WTC11 (cell line): ENCODE measurements at regions not wholly inside any gene's neighbourhood (a gene's known extent, or its start where the extent isn't known, plus 50 kb on each side); places are given as distances from the start of the nearest gene placed in this dataset.

ENCODE experiments used
- ATAC-seq: fragments of 200-7000 bp; cut with Tn5 transposase; 2 replicates; pipeline ENCODE4 v1.10.0; 2021; ENCODE audit warnings: mild to moderate bottlenecking, moderate library complexity
- CTCF ChIA-PET: fragments of 300-600 bp; sonication (Branson Sonifier 250); formaldehyde crosslinking; loops from one replicate; lab custom pipeline; 2021; ENCODE audit warnings: antibody characterized with exemption; lab: Charles Lee
- POLR2A ChIA-PET: fragments of 350-600 bp; sonication (Branson Sonifier 250); formaldehyde crosslinking; loops from one replicate; lab custom pipeline; 2021; ENCODE audit warnings: antibody characterized with exemption; lab: Charles Lee
- DNase-seq: peaks from one replicate; pipeline ENCODE4 v3.0.0; 2021; ENCODE audit warnings: low spot score
- H3K27ac Mint-ChIP-seq: 2 replicates; pipeline ENCODE4 v1.8.0; 2021; ENCODE audit warnings: mixed read lengths
- H3K27me3 Mint-ChIP-seq: 2 replicates; pipeline ENCODE4 v1.8.0; 2021; ENCODE audit warnings: low read depth, mild to moderate bottlenecking, moderate library complexity, mixed read lengths
- H3K36me3 Mint-ChIP-seq: 2 replicates; pipeline ENCODE4 v1.8.0; 2021; ENCODE audit warnings: mixed read lengths
- H3K4me1 Mint-ChIP-seq: 2 replicates; pipeline ENCODE4 v1.8.0; 2022; ENCODE audit warnings: mixed read lengths
- H3K4me3 Mint-ChIP-seq: 2 replicates; pipeline ENCODE4 v1.8.0; 2021; ENCODE audit warnings: mild to moderate bottlenecking, moderate library complexity, mixed read lengths
- H3K9me3 Mint-ChIP-seq: 2 replicates; pipeline ENCODE4 v1.8.0; 2021; ENCODE audit warnings: mixed read lengths
- ARID4B ChIP-seq: sonication (generic); formaldehyde crosslinking; IDR thresholded peaks from 2 replicates; pipeline ENCODE4 v1.8.0; 2023; ENCODE audit warnings: missing genetic modification reagents, mild to moderate bottlenecking, borderline replicate concordance
- ATF3 ChIP-seq: sonication (generic); formaldehyde crosslinking; conservative IDR thresholded peaks from 2 replicates; pipeline ENCODE4 v1.8.1; 2022; ENCODE audit warnings: mild to moderate bottlenecking, missing genetic modification reagents
- CREM ChIP-seq: sonication (generic); formaldehyde crosslinking; IDR thresholded peaks from 2 replicates; pipeline ENCODE4 v1.8.1; 2022; ENCODE audit warnings: mild to moderate bottlenecking, missing genetic modification reagents, moderate library complexity
- E2F1 ChIP-seq: sonication (generic); formaldehyde crosslinking; IDR thresholded peaks from 2 replicates; pipeline ENCODE4 v1.8.0; 2022; ENCODE audit warnings: mild to moderate bottlenecking, missing genetic modification reagents
- E2F5 ChIP-seq: sonication (generic); formaldehyde crosslinking; IDR thresholded peaks from 2 replicates; pipeline ENCODE4 v1.8.1; 2022; ENCODE audit warnings: mild to moderate bottlenecking, moderate library complexity, missing genetic modification reagents
- ESRRA ChIP-seq: sonication (generic); formaldehyde crosslinking; IDR thresholded peaks from 2 replicates; pipeline ENCODE4 v1.8.1; 2022; ENCODE audit warnings: mild to moderate bottlenecking, missing genetic modification reagents, borderline replicate concordance
- ETV6 ChIP-seq: sonication (generic); formaldehyde crosslinking; IDR thresholded peaks from 2 replicates; pipeline ENCODE4 v1.8.1; 2022; ENCODE audit warnings: mild to moderate bottlenecking, missing genetic modification reagents
- FOXJ3 ChIP-seq: sonication (generic); formaldehyde crosslinking; IDR thresholded peaks from 2 replicates; pipeline ENCODE4 v1.9.0; 2021; ENCODE audit warnings: missing genetic modification reagents, mild to moderate bottlenecking, borderline replicate concordance
- FOXP4 ChIP-seq: sonication (generic); formaldehyde crosslinking; IDR thresholded peaks from 2 replicates; pipeline ENCODE4 v1.8.0; 2022; ENCODE audit warnings: mild to moderate bottlenecking, missing genetic modification reagents
- IRF2 ChIP-seq: sonication (generic); formaldehyde crosslinking; IDR thresholded peaks from 2 replicates; pipeline ENCODE4 v1.8.0; 2022; ENCODE audit warnings: low read depth, missing genetic modification reagents, borderline replicate concordance
- MAX ChIP-seq: sonication (generic); formaldehyde crosslinking; IDR thresholded peaks from 2 replicates; pipeline ENCODE4 v1.8.0; 2022; ENCODE audit warnings: mild to moderate bottlenecking, missing genetic modification reagents
- NFYB ChIP-seq: sonication (generic); formaldehyde crosslinking; conservative IDR thresholded peaks from 2 replicates; pipeline ENCODE4 v1.8.0; 2022; ENCODE audit warnings: low read depth, missing genetic modification reagents
- OVOL2 ChIP-seq: fragments of 250-450 bp; sonication (Bioruptor Pico); IDR thresholded peaks from 2 replicates; pipeline ENCODE4 v1.9.0; 2021; ENCODE audit warnings: mild to moderate bottlenecking, borderline replicate concordance
- PRDM15 ChIP-seq: sonication (generic); formaldehyde crosslinking; IDR thresholded peaks from 2 replicates; pipeline ENCODE4 v1.8.0; 2022; ENCODE audit warnings: missing genetic modification reagents
- PREB ChIP-seq: sonication (generic); formaldehyde crosslinking; IDR thresholded peaks from 2 replicates; pipeline ENCODE4 v1.8.1; 2022; ENCODE audit warnings: mild to moderate bottlenecking, missing genetic modification reagents, moderate library complexity, borderline replicate concordance
- SOX15 ChIP-seq: fragments of 250-450 bp; sonication (Bioruptor Pico); IDR thresholded peaks from 2 replicates; pipeline ENCODE4 v1.9.0; 2021; ENCODE audit warnings: mild to moderate bottlenecking
- TEAD4 ChIP-seq: sonication (generic); formaldehyde crosslinking; IDR thresholded peaks from 2 replicates; pipeline ENCODE4 v1.8.0; 2022; ENCODE audit warnings: mild to moderate bottlenecking, missing genetic modification reagents
- USF2 ChIP-seq: sonication (generic); formaldehyde crosslinking; IDR thresholded peaks from 2 replicates; pipeline ENCODE4 v1.8.1; 2023; ENCODE audit warnings: mild to moderate bottlenecking, missing genetic modification reagents, moderate library complexity
- ZNF263 ChIP-seq: sonication (generic); formaldehyde crosslinking; IDR thresholded peaks from 2 replicates; pipeline ENCODE4 v1.8.1; 2022; ENCODE audit warnings: low read depth, mild to moderate bottlenecking, moderate library complexity, missing genetic modification reagents
- ZNF396 ChIP-seq: fragments of 250-450 bp; sonication (Bioruptor Pico); IDR thresholded peaks from 2 replicates; pipeline ENCODE4 v1.8.0; 2021; ENCODE audit warnings: mild to moderate bottlenecking, moderate library complexity, borderline replicate concordance
- ZNF671 ChIP-seq: fragments of 250-450 bp; sonication (Bioruptor Pico); IDR thresholded peaks from 2 replicates; pipeline ENCODE4 v1.8.0; 2021; ENCODE audit warnings: mild to moderate bottlenecking

- TF ChIP-seq IRF2 (CRISPR knock-in tag) (no peak), ZNF671 (CRISPR knock-in tag) (no peak), ESRRA (no peak), ETV6 (CRISPR knock-in tag) (no peak), SOX15 (CRISPR knock-in tag) (no peak), ARID4B (CRISPR knock-in tag) (no peak)
Measured at GRCh38 chr4:156523492-156523891, 448.1 kb downstream of the PDGFC start (continued).

GRCh38 chr4:156521631-156522030 is 450.0 kb downstream of the PDGFC start:
- no peak for TF ChIP-seq CREM
- TF ChIP-seq NFYB: no peak
- no peak for TF ChIP-seq PRDM15
- no peak for TF ChIP-seq PREB (CRISPR knock-in tag)
- TF ChIP-seq FOXJ3 (CRISPR knock-in tag): no peak
- no peak for TF ChIP-seq E2F5 (CRISPR knock-in tag)
- no peak for TF ChIP-seq ETV6 (CRISPR knock-in tag)
- TF ChIP-seq USF2: no peak
- no peak for TF ChIP-seq ZNF263 (CRISPR knock-in tag)
- no peak for TF ChIP-seq ATF3 (CRISPR knock-in tag)
- no peak for TF ChIP-seq MAX (CRISPR knock-in tag)
- no peak for TF ChIP-seq FOXP4 (CRISPR knock-in tag)
- no peak for TF ChIP-seq OVOL2 (CRISPR knock-in tag)
- TF ChIP-seq E2F1: no peak
- no peak for TF ChIP-seq ESRRA
- TF ChIP-seq ZNF396 (CRISPR knock-in tag): no peak
- no peak for TF ChIP-seq TEAD4
- ChIA-PET POLR2A (no interaction called here), CTCF (no interaction called here)
- no peak overlapping the region for H3K4me3 Mint-ChIP-seq
- H3K27ac Mint-ChIP-seq: no peak overlapping the region
- ATAC-seq: no peak
- H3K36me3 Mint-ChIP-seq: no peaks in the 10 kb centered on the region
- no peaks in the 10 kb centered on the region for H3K4me1 Mint-ChIP-seq
- H3K27me3 Mint-ChIP-seq: no peaks in the 10 kb centered on the region
- no peak for DNase-seq
- H3K9me3 Mint-ChIP-seq: no peaks in the 10 kb centered on the region
